ENCODE measurements at regions not wholly inside any gene's neighbourhood (a gene's known extent, or its start where the extent isn't known, plus 50 kb on each side); places are given as distances from the start of the nearest gene placed in this dataset.

GRCh38 chr14:79967001-79967400 is 244.3 kb downstream of the DIO2 start:
- DNase-seq (ENCODE audit: low spot score), result no peak

- no peak for DNase-seq (ENCODE audit: low spot score)
Measured at GRCh38 chr14:79965896-79966295, 245.4 kb downstream of the DIO2 start.

DNA sequence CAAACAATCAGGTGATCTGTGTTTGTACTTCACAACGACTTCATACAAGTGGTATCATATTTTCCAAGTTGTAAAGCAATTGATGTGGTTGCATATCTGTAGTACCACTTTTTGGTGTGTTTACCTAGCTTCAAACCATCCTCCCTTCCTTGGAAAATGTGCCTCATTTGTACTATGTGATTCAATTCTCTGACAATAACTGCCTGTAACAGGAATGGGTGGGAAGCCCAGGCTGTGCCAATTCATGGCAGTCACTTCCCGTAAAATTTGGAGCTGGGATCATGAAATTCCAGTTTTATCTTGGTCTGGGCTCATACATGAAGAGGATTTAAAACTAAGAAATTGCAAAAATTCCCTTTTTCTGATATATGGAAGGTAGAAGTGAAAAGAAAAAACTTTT is 250.1 kb downstream of the DIO2 start:
- DNase-seq (ENCODE audit: low spot score), result no peak

DNA sequence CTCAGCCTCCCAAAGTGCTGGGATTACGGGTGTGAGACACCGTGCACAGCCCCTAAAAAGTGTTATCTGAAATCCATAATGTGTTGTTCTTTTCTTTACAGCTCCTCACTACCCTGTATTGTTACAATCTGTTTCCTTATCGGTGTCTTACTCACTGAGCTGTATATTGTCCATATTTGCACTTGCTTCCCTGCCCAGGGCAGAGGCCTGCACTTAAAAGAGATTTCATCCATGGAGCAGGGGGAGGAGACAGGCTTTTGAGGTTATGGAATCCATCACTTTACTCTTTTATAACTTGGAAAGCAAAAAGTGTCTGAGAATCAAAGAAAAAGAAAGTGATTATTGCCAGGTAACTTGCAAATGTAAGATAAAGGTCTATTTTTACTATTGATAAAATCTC is 251.0 kb downstream of the DIO2 start:
- no peak for DNase-seq (ENCODE audit: low spot score)

DNA sequence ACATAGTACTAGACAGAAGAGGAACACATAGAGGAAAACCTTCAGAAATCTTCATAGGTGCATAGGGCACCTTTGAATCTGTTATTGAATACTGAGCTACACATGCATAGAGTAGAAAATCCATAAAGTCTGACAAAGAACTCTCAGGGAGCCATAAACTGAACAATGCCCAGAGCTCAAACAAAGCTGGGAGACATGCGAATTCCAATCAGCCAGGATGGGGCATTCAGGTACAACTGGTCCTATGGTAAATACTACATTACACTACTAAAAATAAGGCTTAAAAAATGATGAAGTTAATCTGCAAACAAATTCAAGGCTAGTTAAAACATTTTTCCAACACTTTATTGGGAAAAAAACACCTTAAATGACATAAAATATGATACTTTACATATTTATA is 259.7 kb downstream of the DIO2 start:
- no peak for DNase-seq (ENCODE audit: low spot score)

DNA sequence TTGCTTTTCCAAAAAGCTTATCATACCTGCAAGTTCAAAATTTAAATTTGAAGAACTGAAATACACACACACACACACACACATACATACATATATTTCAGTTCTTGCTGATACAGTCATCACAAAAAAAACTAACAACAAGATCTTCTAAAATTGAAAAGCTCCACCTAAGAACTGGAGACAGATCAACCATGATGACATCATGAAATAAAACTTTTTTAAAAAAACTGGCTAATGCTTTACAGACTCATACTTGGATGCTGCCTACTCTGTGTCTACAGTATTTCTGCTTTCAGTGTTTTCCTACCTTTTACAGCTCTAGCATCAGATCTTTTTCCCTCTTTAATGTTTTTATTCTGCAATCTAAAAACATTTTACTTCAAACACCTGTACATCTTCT is 261.4 kb downstream of the DIO2 start:
- no peak for DNase-seq (ENCODE audit: low spot score)

- no peak for DNase-seq (ENCODE audit: low spot score)
Measured at GRCh38 chr14:79947440-79948054, 263.8 kb downstream of the DIO2 start.

DNA sequence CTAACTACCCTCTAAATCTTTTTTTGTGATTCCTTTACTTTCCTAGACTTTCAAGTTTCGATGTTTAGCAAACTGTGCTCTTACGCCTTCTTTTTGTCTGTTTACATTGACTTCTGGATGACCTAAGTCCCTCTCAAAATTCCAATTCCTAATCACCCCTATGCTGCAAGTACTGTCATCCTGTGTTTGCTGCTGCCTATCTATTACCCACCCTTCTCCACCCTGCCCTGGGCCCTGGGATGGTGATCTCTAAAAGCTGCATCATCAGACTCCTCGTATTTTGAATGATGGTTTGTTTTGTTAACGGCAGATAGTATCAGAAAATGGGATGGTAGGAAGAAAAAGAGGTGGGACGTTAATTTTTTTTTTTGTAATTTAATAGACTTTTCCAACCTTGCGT is 272.1 kb downstream of the DIO2 start:
- no peak for DNase-seq (ENCODE audit: low spot score)

- no peak for DNase-seq (ENCODE audit: low spot score)
Measured at GRCh38 chr14:79938185-79938584, 273.1 kb downstream of the DIO2 start.

DNA sequence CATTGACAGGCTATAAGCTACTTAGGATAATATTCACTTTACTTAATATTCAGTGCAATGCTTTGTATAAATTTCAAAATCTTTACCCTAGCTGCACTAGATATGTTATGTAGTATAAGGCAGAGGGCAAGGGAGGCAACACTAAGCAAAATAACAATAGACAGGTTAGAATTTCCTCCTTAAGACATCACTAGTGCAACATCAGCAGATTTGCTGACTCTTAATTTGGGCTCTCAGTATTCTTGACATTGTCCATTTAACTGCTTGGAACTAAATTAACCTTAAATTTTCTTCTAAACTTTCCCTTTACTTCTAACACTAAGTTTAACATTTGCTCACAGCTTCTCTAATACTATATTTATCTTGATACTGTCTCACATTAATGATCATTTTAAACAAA is 273.9 kb downstream of the DIO2 start:
- DNase-seq (ENCODE audit: low spot score), result no peak

DNA sequence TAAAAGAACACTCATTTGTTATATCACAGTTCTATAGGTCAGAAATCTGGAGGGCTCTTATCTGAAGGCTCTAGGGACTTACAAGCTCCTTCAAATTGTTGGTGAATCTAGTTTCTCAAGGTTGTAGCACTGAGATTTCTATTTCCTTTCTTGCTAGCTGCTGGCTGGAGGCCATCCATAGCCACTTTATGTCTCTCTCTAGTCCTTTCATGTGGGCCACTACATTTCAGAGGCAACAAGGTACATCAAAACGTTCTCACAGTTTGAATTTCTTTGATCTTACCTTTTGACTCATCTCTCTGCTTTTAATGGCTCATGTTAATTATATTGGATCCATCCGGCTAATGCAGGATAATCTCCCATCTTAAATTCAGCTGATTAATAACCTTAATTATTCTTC is 286.8 kb downstream of the DIO2 start:
- no peak for DNase-seq (ENCODE audit: low spot score)

- no peak for DNase-seq (ENCODE audit: low spot score)
Measured at GRCh38 chr14:79920180-79920692, 291.1 kb downstream of the DIO2 start.

Data from SK-N-DZ (cell line).